ENCODE measurements at regions not wholly inside any gene's neighbourhood (a gene's known extent, or its start where the extent isn't known, plus 50 kb on each side); places are given as distances from the start of the nearest gene placed in this dataset.

DNA sequence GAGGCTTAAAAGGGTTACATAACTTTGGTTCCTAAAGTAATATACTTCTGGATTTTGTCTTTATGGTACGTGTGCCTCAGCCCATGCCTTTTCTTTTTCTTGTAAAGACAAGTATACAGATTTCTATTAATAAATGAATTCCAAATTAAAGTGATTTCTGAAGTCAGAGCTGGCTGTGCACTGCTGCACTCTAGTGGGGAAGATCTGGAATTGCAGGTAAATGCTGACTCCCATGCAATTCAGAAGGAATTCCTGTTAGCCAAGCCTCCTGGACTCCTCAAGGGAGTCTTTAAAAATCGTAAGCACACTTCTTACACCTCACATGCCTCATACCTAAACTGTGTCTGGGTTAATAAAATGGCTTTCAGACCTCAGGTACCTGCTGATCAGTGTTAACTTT lies 118.4 kb upstream of the SLC7A1 start:
- no peak for DNase-seq

DNA sequence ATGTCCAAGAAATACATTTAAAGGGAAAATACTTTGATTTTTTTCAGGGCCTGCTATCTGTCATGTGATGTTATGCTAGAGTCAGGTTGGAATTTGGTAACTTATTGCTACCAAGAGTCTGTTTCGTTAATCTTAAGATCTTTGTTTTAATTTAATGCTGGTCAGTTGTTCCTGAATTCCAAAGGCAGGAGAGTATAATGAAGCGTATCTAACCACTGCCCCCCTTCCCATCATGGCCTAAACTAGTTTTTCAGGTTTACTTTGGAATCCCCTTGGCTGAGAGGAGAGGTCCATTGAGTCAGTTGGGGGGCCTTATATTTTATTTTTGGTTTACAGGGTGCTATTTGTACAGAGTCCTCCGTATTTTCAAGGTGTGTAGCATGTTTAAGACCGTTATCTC lies 116.3 kb upstream of the SLC7A1 start:
- DNase-seq = no peak

DNA sequence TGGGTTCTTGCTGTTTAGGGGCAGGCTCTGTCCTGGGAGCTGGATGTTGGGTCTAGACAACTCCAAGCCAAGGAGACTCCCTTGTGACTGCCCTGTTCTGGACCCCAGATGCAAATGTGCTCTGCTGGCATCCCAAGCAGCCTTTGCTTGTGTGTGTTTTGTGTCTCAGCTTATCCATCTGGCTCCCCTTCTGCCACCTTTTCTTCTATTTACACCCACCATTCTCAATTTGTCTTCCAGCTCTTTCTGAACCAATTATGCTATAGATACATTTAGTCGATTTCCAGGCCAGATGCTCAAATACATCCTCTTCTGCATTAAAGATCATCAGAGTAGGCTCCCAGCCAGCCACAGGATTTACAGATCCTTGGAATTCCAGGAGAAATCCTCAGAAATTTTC lies 115.0 kb upstream of the SLC7A1 start:
- DNase-seq = no peak

DNA sequence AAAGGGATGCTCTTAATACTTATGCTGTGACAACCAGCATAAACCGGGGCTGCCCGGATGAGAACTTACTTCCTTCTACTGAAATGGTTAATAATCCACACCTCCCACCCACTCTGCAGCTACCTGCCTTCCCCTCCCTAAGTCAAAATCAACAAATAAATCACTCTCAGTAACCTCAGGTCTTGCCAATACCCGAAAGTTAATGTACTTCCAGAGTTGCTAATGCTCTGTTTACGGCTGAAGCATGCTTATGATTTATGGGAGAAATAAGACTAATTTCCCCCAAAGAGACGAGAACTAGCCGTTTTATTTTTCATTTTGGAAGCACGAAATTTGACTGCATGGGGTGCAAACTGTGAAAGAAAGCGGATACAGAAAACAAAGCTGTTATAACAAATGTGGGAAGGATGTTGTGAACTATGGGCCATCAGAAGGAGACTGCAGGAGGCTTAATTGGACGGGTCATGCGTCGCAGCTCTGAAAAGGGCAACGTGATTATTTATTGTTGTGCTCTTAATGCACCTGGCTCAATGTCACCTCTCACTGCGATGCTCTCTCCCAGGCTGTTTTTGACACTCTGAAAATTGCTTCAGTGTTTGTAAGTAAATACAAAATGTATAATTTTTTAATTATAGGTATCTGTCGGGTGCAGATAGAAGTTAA lies 114.0 kb upstream of the SLC7A1 start:
- DNase-seq = no peak

DNA sequence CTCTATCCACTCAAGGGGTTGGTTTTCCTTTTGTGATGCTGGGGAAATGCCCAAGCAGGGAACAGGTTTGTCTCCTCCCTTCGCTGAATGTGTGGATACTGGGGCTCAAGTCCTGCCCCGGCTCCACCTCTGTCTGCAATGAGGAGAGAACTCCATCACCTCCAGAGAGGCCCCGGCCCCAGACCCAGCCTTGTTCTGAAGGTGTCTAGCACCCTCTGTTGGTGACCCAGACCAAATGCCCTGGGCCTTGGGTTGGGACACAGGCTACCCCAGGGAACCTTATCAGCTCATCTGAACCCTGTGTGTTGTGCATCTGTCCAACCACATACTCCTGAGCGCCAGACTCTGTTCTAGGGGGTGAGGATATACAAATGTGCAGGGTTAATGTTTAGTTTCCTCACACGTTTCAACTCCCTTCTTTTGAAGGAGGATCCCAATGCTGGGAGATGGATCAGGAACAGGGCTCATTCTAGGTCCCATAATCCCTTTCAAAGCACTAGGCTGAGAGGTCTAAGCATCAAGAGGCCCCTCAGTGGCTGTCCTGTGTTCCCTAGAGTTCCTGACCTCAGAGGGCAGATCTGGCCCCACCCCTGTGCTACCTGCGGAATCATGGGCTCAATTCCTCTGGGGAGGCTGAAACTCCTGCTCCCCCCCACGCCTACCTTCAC lies 112.5 kb upstream of the SLC7A1 start:
- DNase-seq = peak; percentile 18

DNA sequence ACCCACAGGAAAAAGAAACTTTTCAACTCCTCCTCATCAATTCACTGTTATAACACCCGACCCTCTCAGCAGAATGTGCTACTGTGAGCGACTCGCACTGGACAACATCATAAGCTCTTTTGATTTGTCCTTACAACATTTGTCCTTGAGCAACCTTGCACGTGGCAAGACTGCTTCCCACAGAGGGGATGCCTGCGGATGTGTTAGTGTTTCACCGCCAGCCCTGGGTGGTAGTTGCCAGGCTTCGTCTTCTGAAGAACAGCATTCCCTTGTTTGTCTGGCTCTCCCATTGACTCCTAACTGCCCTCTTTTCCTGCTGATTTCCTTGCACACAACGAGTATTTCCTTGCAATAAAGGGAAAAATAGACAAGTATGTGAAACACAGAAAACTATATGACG lies 111.4 kb upstream of the SLC7A1 start:
- DNase-seq = no peak

DNA sequence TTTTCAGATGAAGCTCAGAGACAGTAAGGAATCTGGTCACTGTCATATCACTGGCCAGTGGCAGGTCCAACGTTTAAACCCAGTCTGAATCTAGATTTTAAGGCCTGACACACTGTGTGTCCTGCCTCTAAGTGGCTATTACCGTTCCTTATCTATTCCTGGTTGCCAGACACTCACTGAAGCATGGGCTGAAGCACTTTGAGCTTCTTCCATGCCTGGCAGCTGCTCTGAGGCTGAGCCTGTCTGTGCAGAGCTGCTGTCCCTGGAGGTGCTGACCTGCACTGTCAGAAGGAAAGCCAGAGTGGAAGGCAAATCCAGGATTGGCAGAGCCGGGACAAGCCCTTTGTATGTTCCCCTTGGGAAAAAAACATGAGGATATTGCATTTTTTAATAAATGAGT lies 109.2 kb upstream of the SLC7A1 start:
- DNase-seq = no peak

DNA sequence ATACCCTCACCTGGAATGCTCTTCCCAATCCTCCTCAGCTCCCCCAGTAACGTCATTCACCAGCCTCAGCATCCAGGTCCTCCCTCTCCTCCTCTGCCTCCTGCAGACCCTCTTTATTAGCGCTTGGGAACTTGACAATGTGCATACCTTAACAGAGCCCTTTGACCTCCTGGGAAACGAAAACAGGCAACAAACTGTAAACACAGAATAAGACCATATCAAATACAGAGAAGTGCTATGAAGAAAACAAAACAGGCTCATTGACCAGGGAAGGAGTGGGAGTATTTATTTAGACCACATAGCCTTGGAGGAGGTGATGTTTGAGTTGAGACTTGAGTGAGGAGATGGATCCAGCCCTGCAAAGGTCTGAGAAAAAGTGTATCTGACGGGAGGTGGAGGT lies 107.9 kb upstream of the SLC7A1 start:
- DNase-seq = no peak

DNA sequence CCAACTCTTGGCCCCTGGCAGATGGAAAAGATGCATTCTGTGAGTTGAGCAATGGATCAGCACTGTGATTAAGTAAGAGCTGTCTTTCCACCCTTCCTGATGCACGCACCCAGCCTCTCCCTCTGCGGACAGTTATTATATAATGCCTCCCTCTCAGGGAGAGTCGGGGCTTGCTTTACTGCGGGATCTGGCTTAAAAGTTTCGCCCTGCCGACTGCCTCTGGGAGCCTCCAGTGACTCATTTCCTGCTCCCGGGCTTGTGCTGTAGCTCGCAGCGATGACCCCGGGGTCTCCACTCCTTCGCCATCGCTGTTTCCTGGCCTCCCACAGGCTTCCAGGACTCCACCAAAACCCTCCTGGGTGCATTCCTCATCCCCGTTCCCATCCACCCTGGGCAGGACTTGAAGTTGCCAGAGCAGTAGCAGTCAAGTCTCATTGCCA lies 107.4 kb upstream of the SLC7A1 start:
- no peak for DNase-seq

DNA sequence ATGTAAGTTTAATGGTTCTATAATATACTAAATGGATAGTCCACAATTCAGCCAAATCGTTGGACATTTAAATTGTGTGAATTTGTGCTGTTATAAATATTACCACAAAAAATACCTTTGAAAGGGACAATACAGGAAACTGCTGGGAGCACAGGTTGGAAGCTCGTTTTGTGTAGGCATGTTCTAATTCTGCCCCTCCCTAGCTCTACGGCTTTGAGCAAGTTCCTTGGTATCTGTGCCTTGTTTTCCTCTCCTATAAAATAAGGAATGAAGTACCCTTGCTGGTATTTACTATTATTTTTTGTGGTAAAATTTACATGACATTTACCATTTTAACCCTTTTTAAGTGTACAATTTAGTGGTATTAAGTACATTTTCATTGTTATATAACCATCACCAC lies 102.6 kb upstream of the SLC7A1 start:
- no peak for DNase-seq

DNA sequence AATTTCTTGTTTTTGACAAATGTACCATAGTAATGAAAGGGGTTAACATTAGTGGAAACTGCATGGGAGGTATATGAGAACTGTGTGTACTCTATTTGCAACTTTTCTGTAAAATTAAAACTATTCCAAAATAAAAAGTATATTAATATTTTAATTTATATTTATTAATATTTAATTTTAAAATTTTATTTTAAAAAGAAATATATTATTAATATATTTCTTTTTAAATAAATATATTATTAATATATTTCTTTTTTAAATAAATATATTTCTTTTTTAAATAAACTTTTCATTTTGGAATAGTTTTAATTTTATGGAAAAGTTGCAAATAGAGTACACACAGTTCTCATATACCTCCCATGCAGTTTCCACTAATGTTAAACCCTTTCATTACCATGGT lies 101.1 kb upstream of the SLC7A1 start:
- DNase-seq = no peak

DNA sequence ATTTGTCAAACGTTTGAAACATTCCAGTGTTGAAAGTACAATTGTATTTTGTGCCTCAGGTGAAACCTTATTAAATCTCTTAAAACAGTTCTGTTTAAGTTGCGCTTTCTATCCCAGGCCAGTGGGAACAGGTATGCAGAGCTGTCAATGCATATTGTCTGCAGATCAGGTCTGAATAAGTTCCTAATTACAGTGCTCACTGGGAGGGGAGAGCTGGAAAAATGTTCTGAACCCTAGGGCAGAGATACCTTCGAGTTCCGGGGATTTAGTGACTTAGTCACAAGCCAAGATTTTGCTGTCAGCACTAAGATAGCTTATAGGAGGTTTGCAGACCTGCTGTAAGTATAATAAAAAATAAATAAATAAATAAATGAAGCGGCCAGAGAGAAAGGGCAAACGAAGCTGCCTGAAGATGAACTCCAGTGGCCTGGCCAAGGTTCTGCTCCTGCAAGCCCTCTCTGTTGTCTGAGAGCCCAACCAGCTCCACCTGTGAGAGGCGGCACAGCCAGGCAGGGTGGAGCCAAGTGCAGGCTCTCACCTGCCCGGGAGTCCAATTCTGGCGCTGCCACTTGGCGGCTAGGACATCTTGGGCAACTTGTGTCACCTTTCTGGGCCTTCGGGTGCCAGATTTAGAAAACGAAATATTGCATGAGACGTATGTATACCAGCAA lies 97.9 kb upstream of the SLC7A1 start:
- DNase-seq = no peak

DNA sequence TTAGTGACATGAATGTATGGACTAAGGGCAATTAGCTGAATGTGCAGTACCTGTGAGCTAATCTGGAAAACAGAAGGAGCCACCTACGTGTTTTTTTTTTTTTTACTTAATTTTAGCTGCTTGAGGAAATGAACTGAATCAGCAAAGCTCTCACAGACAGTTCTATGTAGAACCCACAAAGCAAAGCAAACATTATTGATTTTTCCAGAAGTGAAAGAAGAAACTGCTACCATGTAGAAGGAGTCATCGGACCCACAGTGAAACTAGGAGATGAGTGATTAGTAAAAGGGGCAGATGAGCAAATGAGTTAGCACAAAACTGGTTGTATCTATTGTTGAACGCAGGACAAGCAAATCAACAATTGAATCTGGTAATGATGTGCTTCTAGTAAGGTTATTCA lies 94.1 kb upstream of the SLC7A1 start:
- DNase-seq = no peak

DNA sequence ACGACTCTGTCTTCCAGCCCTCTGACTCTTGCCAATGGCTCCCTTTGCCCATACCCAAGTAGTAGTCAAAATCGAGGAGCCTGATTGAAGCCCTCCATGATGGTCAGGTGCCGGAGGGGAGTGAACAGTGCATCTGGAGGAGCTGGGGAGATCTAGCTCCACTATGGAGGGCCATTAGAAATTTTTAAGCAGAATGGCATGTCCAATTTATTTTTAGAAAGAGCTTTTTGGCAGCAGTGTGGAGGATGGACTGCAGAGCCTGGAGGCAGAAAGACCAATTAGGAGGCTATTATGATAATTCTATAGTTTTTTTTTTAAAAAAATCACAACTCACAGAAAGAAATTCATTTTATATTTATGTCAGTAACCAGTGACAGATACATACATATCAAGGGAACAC lies 92.7 kb upstream of the SLC7A1 start:
- no peak for DNase-seq

DNA sequence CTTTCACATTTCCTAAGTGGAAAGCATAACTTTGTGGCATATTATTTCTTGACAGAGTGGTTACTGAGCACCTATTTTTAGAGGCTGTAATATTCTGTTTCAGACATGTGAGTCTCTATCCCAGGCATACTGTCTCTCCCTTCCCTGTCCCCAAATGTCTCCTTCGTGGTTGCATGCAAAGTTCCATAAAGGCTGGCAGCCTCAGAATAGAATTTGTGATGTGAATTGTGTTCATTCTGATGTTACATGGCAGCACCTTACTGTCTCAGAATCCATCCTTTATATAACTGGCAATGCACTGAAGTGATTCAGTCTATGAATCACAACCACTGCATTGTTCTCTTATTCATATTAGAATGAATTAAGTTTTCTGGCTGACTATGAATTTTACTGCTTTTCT lies 89.0 kb upstream of the SLC7A1 start:
- no peak for DNase-seq

DNA sequence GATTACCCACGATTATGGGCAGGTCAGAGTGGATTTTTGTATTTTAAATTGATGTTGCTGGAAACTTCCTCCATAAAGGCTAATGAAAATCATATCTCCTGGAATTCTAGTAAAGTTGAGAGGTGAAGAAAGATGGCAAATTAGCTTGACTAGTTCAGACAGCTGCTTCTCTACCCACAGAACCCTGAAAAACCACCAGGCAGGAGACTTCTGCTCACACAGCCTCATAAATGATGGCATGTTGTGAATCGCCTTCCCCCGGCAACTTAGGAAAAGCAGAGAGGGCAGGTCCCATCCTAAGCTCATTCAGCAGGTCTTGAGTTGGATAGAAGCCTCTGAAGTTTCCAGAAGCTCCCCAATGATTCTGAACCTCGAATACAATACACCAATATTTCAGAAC lies 87.6 kb upstream of the SLC7A1 start:
- DNase-seq = no peak

DNA sequence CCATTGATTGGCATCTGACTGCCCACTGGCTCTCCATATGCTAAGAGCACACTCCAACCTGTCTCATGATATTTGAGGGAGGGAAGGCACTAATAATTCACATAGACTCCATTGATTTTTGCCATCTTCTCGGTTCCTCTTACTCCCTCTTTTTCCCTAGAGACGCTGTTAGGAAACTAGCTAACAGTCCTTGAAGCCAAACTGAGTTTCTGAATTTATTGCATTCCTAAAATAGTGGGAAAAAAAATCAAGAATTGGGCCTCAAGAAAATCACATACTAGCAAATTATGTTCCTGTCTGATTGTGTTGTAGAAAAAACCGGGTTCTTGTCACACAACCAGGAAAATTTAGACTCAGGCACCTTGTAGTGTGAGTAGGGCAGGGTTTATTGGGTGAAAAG lies 86.4 kb upstream of the SLC7A1 start:
- no peak for DNase-seq

DNA sequence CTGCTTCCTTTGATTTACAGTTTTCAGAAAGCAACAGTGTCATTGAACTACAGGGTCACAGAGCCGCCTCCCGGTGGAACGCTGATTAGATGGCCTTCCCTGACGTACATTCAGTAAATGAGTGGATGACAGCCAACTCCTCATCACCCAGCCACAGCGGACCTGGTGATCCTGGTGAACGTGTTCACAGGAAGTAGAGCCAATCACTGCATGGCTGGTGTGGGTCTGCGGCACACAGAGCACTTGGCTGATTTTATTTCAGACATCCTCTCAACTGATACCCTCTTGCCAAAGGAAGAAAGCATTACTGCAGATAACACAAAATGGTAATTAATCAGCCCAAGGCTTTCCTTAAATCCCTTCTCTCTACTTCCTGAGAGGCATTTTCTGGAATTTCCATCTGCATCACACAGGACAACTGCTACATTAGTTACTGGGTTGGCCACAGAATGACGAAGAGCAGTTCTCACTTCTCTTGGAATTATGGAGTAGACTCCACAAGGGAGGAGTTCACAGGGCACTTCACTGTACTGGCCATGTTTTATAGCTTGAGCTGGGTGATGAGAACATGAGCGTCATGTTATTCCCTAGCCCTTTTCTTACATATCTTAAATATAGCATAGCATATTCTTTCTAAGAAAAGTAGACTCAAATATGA lies 84.0 kb upstream of the SLC7A1 start:
- DNase-seq = no peak

DNA sequence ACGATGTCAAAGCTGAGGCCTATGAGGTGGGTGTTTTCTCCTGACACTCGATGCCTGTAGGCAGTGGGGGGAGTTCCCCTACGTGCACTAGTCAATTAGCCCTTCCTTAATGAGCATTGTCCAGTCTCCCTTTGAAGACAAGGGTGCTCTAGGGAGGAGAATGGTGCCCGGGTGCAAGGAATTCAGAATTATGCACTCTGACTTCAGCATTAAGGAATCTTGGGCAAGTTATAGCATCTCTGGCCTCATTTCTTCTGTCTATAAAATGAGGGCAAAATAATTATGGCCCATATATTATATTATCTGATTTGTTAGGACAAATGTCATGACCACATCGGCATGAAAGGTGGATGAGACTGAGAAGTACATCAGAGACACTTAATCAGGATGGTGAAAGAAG lies 82.1 kb upstream of the SLC7A1 start:
- DNase-seq = no peak

DNA sequence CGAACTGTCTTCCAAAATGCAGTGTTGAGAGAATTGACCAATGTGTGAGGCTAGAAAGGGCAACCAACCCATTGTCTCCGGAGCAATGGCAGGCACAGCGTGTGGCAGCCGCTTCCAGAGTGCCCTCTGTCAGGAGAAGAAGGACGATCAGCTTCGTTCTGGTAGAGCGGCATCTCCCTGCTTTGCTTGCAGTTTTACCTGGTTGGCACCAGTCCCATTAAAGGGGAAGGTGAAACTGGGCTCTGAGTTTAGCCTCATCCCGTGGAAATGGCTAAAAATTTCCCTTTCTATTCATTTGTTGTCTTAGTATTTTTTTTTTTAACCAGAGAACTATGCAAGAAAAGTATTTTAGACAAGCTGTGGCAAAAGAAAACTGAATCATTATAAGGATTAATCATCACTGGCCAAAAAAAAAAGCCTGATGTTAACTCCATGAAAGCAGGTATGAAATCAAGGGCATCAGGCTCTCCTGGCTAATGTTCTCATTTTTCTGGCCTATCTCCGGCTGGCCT lies 81.5 kb upstream of the SLC7A1 start:
- DNase-seq = no peak

DNA sequence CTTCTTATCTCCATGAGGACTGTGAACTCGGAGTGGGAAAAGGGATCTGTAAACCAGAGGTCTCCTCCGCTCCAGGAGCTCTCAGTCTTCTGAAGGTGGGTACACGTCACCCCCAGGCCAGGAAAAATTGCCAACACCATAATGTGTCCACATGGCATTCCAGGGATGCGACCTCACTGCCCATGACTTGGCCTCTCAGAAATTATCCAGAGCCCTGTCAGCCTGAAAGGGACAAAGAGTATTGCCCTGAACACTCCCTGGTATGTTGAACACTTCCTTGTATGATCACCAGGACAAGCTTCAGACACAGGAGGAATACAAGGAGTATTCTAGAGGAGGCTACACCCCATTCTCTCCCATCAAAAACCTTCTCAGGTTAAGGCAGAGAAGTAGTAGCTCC lies 81.0 kb upstream of the SLC7A1 start:
- no peak for DNase-seq

DNA sequence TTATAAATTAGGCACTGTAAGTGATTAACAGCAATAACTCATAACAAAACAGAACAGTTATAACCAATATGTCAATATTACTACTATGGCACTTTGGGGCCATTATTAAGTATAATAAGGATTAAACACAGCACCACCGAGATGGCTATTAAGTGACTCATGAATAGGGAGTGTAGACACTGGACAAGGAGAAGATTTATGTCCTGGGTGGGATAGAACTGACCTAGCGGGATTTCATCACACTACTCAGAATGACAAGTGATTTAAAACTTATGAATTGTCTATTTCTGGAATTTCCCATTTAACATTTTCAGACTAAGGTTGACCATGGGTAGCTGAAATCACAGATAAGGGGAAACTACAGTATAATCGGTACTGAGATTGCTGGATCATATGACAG lies 79.0 kb upstream of the SLC7A1 start:
- DNase-seq = no peak

DNA sequence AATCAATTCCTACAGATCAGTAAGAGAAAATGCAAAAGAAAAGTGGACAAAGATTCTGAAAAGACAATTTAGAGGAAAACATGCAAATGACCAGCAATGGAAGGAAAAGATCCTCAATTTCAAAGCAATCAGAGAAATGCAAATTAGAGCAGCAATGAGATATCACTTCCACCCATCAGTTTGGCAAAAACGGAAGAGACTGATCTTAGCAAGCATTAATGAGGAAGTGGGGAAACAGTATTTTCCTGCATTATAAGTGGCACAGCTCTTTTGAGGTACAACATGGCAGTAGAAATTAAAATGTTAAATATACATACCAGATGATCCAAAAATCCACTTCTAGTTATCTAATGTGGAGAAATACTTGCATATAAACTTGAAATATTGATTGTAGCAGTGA lies 69.1 kb upstream of the SLC7A1 start:
- no peak for DNase-seq

All from T-helper 9 cell (primary cell).